NCI-H774 (cell line): ENCODE measurements at regions not wholly inside any gene's neighbourhood (a gene's known extent, or its start where the extent isn't known, plus 50 kb on each side); places are given as distances from the start of the nearest gene placed in this dataset.
"Not testable (repeated sequence)": the region's sequence is repeated elsewhere in the genome, so short reads cannot be mapped to it uniquely, and the experiment has no call there.

ENCODE experiments used
- DNase-seq: peaks from one replicate; lab custom pipeline; 2025; lab: John Stamatoyannopoulos, UW

DNA sequence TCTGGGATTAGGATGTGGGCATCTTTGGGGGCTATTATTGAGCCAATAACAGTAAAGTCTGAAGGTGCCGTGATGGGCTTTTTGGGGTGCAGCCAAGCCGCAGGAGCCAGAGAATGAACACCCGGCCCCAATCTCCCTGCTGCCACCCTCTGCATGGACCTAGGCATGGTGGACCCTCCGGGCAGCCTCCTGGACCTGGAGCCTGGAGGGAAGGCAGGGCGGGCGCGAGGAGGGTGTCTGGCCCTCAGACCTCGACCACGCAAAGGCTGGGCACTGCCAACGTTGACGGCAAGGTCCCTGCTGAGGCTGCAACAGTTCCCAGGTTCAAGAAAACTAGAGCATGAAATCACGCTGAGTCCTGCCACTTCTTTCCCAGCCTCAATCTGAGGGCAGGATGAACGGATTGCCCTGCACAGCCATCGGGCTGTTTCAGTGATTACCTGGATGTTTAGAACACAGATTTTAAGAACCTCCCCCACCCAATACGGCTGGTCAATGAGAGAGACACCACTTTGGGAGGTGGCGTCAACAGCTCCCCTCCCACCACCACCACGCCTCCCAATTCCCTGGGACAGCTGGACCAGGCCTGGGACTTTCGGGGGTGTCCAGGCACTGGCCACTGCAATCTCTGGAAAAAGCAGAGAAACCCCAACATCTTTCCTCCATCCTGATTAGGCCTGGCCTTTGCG is 147.4 kb downstream of the NPIPB11 start:
- DNase-seq: not testable (repeated sequence)

DNA sequence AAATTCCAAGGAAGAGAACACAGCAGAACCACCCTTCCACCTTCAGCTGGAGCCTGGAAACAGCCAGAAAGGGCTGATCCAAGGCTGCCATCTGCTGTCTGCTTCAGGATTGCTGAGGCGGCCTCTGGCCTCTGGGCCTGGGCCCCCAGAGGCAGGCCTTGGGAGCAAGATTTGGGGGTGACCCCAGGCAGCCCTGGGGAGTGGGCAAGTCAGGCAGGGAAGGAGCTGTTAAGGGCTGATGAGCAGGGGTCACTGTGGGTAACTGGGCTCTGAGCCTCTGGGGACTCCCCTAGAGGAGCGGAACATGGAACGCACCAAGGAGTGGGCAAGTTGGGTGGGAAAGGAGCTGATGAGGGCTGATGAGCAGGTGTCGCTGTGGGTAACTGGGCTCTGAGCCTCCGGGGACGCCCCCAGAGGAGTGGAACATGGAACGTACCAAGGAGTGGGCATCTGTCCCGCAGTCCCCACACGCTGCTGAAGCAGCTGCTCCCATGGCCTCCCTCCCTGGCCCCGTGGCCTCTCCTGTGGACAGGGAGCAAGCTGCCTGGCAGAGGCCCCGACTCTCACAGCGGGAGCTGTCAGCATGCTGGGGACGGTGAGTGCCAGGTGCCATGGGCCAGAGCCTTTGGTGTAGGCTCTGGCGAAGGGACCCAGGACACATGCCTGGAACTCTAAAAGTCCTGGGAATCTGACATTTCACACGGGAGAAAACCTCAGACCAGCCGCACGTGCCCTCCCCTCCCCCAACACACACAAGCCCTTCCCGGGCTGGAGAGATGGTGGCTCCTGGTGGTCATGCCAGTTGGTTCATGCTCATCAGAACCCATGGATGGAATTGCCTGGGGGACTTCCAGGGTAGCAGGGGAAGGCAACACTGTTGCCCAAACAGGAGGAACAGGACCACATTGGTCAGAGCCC is 148.8 kb downstream of the NPIPB11 start:
- not testable (repeated sequence) for DNase-seq

DNA sequence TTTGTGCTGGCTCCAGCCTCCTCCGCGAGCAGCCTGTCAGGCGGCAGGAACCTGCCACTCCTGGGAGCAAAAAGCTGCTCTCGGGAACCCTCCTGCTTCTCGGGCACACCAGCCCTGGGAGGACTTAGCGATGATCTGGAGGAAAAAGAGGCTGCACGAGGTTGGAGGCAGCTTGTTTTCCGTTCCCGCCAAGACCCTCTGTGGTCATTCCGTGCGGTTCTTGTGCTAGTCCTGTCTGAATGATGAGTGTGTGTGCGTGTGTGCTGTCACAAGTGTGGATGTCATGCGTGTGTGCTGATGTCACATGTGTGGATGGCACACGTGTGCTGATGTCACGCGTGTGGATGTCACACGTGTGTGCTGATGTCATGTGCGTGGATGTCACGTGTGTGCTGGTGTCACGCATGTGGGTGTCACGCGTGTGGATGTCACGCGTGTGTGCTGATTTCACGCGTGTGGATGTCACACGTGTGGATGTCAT is 150.0 kb downstream of the NPIPB11 start:
- no peak for DNase-seq

DNA sequence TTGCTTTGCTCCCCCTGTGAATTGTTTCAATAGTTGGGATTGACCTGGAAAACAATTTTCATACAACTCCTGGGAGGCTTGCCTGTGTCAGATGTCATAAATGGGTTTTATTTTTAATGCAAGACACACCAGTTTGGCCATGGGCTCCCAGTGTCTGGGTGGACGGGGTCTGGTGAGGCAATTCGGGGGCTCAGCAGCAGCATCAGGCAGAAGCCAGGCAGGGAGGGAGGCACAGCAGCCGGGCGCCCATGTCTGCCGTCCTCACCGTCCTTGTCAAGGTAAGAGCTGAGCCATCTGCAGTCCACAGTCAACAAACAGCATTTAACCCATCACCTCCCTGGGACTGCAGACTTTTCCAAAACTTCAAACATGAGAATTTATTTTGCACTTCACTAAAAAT is 150.6 kb downstream of the NPIPB11 start:
- DNase-seq: not testable (repeated sequence)

DNA sequence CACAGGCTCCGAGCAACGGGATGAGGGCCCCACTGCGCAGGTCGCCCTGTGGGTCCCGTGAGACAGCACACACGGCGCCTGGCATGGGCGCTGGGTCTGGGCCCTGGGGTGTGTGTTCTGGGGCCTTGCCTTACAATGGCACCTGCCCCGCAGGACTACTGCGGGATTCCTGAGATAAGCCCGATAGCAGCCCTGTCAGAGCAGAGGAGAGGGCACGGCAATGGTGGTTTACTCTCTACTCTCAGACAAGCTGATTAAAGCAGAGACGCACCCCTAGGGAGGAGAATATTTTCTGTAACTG is 151.1 kb downstream of the NPIPB11 start:
- DNase-seq: not testable (repeated sequence)

DNA sequence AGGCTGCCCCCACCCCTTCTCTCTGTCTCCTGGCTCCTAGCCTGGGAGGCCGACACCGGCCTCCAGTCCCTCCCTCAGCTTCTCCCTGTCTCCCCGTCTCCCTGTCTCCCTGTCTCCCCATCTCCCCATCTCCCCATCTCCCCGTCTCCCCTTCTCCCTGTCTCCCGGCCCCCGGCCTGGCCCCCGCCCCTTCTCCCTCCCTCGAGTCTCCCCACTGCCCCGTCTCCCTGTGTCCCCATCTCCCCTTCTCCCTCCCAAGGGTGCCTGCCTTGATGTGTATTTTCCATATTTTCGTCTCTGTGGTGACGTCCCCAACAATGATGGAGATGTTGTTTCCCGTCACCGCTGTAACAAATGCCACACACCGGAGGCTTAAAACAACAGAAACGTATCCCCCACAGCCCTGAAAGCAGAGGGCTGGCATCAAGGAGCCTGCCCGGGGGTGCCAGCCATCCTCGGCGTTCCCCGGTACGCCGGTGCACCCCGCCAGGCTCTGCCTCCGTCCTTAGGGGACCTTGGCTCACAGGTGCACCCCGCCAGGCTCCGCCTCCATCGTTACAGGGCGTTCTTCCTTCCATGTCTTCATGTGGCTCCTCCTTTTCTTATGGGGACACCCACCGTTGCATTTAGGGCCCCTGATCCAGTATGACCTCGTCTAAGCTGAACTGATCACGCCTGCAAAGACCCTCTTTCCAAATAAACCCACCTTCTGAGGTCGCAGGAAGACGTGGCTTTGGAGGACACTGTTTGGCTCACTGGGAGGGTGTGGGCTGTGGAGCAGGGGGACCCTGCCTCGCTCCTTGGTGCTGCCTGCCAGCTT is 151.6 kb downstream of the NPIPB11 start:
- no peak for DNase-seq

DNA sequence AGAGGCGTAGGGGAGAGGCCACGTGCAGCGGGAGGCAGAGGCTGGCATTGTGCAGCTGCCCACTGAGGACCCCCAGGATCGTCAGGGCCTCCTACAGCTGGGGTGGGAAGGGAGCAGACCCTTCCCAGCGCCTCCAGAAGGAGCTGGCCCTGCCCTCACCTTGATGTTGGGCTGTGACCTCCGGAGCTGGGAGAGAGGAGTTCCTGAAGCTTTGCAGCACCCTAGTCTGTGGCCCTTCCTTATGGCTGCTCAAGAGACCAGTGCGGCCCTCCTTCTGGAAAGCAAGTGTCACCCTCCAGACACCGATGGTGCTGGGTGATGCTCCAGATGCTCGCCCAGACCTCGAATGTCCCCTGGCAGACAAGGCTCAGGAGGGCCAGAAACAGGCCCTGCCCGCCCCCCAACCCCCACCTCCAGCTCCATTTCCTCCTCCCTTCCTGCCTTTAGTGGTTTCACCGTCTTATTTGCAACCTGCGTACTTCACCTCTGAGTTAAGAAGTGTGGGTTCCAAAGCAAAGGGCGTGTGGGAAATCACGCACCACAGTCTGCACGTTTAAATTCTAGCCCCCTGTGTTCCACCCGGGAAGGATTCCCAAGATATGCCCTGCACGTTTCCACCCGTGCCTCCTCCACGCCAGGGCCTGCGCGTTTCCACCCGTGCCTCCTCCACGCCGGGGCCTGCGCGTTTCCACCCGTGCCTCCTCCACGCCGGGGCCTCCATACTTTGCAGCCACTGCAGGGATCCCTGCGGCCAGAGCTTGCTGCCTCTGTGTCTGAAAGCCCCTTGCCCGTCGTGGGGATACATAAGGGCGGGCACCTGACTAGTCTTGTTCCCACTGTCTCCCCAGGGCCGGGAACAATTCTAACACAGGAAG is 152.6 kb downstream of the NPIPB11 start:
- not testable (repeated sequence) for DNase-seq

DNA sequence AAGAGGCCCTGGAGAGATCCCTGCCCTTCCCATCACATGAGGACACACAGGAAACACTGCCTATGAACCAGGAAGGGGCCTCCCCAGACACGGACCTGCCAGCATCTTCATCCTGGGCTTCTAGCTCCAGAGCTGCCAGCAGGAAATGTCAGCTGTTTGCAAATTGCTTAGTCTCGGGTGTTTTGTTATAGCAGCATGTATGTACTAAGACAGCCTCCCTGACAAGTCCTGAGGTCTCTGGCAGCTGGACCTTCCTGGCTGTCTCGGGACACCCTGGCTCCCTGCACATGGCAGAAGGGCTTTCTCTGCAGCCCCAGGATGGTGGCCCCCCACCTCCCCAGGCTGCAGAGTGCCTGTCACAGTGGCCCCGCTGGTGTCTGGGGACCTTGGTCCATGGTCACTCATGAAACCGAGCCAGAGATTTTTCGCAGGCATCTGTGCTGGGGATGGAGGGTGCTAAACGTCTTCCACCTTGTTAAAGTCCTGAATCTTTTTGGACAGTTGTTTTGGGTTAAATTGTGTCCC is 153.4 kb downstream of the NPIPB11 start:
- not testable (repeated sequence) for DNase-seq

DNA sequence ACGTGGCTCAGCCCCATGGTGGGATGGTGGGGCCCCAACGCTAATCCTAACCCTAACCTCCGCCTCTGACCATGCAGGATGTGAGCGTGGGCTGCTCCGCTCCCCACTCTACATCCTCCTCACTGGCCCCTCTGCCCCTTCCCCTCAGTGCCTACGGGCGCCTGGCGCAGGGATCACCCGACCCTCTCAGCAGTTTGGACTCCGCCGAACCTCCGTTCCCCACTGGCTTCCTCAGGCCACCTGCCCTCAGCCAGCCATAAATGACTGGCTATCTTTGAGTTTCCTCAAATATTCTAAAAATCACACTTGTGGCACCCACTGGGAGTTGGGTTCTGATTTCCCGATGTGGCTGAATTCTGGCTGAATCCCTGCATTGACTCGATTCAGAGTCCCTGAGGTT is 154.2 kb downstream of the NPIPB11 start:
- DNase-seq: not testable (repeated sequence)

DNA sequence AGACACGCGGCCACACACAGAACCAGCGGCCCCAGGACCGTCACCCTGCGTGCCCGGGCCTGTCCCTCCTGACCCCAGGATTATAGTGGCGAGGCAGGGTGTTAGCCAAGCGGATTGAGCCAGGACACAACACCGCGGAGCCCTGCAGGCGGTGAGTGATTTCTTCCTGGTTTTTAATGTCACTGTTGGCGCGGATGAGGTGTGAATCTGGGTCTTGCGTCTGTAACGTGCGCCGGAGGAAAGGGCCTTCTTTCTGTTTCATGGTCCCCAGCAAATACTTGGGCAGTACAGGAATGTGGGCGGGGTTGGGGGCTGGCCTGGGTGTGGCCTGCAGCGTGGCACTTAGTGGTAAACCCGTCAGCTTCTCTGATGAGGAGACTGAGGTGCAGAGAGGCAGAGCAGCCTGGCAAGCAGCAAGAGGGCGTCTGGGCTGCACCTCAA is 154.9 kb downstream of the NPIPB11 start:
- not testable (repeated sequence) for DNase-seq

DNA sequence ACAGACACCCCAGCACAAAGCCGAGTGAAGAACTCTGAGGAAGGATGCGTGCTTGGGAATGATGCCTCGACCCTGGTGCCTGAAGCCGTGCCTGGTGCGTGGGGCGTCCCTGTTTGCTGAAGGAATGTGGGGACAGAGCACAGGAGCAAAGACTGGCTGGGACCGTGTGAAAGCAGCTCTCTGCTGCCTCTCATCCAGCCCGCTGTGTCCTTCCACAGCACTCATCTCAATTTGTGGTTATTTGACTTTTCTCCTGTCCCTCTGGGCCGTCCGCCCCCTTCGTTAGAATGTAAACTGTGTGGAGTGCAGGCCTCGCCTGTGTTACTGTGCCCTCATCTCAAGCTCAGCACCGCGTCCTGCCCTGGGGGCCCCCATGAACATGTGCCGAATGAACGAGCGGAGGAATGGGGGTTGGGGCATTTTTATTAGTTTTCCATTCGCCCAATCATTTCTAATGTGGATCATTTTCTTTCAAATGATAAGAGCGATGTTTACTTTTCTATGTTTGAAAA is 155.5 kb downstream of the NPIPB11 start:
- DNase-seq: not testable (repeated sequence)

DNA sequence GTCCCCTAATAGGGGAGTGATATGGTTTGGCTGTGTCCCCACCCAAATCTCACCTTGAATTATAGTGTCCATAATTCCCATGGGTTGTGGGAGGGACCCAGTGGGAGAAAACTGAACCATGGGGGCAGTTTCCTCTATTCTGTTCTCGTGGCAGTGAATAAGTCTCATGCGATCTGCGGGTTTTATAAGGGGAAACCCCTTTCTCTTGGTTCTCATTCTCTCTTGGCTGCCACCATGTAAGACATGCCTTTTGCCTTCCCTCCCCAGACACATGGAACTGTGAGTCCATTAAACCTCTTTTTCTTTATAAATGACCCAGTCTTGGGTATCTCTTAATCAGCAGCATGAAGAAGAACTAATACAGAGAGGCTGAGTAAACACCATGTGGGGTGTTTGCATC is 156.0 kb downstream of the NPIPB11 start:
- not testable (repeated sequence) for DNase-seq

DNA sequence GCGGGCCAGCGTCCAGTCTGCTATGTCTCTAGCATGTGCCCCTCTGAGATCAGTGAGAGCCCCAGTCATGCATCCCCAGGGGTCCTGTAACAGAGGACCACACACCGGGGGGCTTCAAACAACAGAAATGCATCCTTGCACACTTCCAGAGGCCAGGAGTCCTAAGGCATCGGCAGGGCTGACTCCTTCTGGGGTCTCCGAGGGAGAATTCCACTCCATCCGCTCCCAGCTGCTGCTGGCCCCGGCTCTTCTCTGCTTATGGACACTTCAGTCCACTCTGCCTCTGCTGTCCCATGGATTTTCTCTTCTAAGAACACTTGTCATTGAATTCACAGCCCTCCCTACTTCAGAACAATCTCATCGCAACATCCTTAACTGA is 157.6 kb downstream of the NPIPB11 start:
- DNase-seq: not testable (repeated sequence)

DNA sequence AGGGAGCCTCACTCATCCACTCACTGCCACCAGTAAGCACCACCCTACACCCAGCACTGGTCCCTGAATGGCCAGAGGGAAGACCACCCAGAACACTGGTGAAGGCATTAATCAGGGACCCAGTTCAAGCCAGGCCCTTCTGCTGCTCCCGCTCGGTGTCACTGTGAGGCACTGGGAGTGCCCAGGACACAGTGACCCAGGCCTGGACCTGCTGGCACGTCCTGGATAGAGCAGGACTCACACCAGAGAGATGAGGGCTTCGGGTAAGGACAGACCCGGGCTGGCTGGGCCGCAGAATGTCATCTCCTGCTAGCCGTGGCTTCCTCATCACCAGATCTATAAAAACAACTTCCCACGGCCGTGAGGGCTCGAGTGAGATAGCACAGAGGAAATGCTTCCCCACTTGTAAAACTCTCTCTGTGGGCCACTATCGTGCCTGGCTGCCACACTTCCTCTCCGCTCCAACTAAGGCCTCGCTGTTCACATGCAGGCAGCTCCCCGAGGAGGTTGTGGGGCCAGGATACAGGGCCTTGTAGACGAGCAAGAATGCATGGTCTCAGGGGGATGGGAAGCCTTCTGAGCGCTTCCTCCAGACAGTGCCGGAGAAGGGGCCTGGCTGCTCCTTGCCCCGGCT is 158.1 kb downstream of the NPIPB11 start:
- not testable (repeated sequence) for DNase-seq

DNA sequence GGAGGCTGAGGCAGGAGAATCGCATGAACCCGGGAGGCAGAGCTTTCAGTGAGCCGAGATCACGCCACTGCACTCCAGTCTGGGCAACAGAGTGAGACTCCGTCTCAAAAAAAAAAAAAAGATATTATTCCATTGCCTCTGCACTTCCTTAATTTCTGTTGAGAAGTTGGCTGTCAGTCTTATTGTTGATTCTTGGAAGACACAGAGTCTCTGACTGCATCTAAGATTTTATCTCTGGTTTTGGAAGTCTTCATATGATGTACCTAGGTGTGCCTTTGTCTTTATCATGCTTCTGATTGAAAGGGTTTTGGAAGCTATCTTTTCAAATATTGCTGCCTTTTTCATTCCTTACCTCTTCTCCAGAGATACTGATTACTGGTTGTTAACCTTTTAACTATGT is 160.4 kb downstream of the NPIPB11 start:
- not testable (repeated sequence) for DNase-seq

DNA sequence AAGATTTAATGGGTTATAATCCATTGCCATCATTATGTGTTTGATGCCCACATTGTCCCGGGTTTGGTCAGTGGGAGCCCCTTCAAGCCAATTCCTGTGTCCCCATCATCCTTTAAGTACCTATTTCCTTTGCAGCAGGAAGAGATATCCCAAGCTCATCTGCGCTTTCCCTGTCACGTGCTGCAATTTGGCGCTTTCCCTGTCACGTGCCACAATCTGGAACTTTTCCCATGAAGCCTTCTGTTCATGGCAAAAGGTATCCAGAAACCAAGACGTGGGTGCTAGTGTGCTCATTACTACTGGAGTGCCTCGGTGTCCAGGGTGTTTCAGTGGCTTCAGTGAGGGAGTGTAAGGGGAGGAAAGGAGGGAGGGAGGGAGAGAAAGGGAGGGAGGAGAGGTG is 168.5 kb downstream of the NPIPB11 start:
- DNase-seq: no peak

DNA sequence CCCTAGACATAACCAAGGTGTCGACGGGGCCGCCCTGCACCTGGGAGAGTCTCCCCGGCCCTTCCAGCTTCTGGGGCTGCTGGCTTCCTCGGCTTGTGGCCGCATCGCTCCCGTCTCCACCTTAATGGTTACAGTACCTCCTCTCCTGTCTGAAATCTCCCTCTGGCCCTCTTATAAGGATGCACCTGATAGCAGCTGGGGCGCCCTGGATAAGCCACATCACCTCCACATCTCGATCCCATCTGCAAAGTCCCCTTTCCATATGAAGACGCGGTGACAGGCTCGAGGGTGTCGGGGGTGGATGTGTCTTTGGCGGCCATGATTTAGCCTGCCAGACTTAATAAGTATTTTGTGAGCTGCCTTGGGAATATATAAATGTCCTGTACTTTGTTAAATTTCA is 169.0 kb downstream of the NPIPB11 start:
- DNase-seq: not testable (repeated sequence)

DNA sequence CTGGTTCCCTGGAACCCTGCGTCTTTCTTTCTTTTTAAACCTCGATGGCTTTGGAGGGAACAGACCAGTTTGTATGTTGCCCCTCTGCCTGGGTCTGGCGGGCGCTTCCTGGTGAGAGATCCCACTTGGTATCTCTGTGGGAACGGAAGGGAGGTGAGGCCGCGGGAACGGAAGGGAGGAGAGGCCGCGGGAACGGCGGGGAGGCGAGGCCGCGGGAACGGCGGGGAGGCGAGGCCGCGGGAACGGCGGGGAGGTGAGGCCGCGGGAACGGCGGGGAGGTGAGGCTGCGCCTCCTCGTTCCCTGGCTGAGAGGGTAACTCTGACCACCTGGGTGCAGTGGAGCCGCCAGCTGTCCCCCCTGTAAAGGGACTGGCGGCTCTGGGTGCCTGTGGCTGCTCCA is 169.5 kb downstream of the NPIPB11 start:
- not testable (repeated sequence) for DNase-seq

DNA sequence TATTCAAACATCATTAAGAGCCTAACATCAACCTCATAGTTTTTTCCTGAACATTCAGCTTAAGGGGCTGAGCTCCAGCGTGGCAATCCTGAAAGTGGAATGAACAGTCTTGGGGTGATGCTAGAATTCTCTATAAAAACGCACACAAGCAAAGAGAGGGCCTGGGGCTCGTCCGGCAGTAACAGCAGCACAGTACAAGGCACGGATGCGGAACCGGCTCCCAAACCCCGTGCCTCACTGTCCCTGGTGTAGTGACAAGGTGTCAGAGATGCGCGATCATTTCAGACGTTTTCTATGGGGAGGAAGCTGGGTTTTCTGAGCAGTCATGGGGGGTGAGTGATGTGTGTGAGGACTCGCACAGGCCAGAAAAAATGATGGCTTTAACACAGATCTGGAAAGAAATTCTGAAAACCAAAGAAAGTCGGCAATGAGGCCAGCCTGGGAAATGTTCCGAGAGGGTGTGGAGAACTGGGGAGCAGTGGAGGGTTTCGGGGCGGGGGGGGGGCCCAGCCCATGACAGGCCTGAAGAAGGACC is 170.6 kb downstream of the NPIPB11 start:
- DNase-seq: not testable (repeated sequence)
